ENCODE measurements at regions not wholly inside any gene's neighbourhood (a gene's known extent, or its start where the extent isn't known, plus 50 kb on each side); places are given as distances from the start of the nearest gene placed in this dataset.

DNA sequence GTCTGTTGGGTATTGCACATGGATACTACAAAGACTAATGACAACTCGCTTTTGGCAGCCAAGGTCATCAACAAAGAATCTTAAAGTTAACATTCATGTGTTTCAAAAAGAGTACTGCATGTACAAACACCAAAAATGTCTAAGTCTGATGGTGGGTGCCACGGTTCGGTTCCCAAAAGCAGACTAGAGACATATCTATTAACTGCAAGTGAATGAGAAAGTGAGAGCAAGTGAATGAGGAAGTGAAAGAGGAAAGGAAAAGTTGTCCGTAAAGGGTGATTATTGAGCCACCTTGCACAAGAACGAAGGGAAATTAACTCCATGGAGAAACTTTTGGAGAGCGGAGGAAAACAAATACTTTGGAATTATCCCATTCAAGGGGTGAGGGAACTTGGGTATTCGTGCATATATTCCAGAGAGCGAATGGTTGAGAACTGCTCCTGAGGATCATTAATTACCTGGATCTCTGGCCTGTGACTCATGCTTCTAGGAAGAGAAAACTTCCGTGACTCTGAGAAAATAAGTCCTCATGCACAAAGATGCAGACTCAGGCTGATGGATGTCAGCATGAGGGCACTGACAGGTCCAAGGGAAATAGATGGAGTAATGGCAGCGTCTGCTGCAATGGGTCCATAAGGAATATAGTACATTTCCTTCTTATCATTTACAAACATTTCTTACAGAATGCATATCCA, 336.5 kb upstream of the TGFBR2 start:
- DNase-seq: no peak

DNA sequence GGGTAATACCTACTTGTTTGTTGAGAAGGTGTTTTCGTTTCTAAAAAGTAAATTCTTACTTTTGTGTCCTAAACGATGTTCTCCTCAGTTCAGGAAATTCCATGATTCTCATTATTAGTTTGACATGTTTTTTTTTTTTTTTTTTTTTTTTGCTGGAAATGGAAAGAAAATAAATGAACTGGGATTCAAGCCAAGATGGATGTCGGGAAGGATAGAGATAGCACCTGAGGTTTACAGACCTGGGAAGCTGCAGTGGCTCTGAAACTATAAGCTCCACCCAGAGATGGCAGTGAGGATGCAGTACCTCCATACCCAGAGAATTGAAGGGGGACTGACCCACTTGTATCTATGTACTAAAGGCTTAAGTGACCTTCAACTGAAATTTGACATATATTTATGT, 334.6 kb upstream of the TGFBR2 start:
- no peak for DNase-seq

DNA sequence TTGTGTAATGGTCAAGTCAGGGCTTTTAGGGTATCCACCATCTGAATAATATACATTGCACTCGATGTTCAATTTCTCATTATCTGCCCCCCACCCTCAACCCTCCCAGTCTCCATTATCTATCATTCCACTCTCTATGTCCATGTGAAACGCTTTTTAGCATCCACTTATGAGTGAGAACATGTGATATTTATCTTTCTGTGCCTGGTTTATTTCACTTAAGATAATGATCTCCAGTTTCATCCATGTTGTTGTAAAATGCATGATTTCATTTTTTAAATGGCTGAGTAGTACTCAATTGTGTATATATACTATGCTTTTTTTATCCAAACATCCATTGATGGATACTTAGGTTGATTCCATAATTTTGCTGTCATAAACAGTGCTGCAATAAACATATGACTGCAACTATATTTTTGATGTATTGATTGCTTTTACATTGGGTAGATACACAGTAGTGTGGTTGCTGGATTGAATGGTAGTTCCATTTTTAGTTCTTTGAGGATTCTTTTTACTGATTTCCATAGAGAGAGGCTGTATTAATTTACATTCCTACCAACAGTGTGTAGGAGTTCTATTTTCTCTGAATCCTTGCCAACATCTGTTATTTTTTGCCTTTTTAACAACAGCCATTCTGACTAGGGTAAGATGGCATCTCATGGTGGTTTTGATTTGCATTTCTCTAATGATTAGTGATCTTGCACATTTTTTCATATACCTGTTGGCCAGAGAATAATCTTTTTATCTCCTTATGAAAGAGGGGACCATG, 332.9 kb upstream of the TGFBR2 start:
- DNase-seq: no peak

DNA sequence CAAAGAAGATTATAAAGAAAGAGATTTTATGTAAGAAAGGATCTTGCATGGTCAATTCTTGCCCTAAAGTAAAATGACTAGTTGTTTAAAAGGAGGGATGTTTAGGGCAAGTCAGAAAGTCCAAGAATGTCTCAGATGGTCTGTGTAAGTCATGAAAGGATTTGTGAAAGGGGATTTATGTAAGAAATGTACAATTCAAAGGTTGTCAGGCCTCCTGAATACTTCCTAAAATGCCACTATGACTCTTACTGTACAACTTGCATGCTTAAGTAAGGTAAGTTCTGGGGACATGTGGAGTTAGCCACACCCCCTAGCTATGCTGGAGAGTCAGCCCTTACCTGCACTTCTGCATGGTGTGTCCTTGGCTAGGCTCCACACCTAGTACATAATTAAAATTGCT, 328.9 kb upstream of the TGFBR2 start:
- no peak for DNase-seq

DNA sequence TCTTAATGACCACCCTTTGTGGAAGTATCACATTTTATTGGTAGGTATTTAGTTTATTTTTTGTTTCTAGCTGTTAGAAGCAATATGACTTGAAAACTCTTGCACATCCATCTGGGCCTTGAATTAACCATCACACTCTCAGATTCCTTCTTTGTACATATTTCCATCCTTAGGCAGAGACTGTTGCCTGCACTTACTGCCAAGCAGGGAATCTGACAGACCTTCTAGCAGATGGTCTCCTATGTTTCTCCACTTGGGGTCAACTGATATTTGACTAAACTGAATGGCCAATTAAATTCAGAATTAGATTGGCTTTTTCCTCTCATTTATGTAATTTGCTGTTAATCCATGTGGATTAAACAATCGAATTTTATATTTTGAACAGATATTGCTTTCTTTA, 324.9 kb upstream of the TGFBR2 start:
- DNase-seq: no peak

DNA sequence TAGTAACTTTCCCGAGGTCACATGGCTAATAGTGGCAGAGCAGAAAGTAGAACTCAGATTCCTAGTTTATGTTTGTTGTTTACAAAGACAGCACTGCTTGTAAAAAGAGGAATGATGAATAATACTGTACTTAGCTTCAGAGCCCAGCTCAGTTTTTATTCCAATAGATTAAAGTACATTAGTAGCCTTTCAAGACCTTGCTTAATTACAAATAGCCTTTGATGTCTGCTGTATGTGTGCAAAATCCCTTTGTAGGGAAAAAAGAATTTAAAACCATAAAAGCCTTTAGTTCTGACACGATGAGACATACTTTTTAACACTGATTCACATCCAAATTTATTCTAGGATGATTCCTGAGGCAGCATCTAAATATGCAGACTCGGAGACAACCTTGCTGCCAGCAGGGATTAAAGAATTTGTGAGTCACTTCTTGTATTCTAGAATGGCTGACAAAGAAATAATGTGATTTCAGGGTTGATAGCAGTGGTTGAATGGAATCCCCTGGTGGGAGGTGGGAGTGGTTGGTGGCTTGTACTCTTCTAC, 324.2 kb upstream of the TGFBR2 start:
- no peak for DNase-seq

DNA sequence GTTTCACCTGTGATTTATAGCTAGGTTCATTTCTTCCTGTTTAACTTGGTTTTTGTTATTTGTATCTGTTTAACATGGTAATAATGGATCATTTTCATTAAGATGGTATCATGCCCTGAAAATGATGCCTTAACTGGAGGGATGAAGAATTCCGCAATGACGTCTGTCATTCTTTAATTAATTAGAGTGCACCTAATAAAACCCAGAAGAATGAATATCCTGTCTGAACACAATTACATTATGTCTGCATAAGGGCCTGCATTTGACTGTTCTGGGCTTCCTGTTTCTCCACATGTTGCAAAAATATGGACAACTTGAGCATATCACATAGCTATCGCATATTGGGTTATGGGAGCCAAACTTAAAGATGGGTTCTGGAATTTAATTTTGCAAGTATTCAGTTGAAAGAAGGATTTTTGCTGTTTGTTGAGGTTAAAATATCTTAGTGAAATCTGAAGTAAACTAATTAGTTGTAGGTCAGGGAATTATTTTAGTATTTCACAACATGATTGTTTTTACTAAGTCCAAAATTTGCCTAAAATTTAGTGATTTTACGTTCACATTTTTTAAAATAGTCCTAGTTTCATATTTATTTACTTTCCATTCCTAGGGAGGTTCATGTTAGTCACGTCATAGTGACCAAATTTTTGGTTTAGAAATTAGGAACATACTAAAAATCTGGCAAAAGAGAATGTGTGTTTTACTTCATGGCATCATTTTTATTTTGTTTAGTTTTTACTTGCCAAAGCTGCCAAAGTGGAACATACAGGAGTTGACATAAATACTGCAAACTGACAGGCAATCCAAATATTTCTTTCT, 321.0 kb upstream of the TGFBR2 start:
- no peak for DNase-seq

DNA sequence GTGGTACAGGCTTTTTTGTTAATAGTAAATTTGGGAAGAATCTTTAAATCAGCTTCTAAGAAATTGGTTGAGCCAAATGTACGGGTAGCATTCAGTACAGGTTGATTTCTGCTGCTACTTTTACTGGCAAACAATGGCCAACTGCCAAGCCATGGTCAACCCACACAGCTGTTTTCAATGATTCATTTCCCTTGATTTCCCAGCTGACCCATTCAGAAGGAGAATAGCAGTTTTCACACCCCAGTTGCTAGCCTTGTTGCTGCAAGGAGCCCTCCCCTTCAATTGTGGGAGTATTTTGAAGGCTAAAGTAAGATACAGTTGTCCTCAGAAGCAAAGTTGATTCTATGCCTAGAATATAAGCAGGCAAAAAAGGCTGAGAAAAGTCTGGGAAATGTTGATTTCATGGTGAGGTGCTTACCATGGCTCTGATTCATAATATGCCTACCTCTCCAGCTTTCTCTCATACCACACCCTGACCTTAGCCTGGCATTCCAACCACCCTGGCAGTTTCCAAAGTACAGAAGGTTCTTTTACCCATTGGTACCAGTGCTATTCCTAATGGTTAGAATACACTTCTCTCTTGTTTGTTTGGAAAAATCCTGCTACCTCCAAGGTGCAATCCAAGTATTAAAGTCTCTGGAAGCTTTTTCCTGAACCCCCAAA, 320.3 kb upstream of the TGFBR2 start:
- no peak for DNase-seq

DNA sequence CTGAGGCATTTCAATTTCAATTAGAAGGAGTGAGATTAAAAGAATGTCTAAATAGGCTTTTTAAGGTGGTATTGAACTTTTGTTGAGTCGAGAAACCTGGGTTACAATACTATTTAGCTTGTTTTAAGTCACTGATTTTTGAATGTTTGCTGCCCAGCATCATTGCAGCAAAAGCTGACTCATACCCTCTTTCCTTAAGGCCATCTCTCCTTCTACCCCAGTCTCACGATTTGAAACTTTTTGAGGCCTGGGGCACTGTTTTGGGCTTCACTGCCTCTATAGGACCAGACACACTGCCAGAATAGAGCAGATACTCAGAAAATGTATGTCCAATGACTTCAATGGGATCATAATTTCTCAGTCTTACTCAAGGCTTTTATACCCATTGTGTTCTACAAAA, 319.6 kb upstream of the TGFBR2 start:
- DNase-seq: no peak

DNA sequence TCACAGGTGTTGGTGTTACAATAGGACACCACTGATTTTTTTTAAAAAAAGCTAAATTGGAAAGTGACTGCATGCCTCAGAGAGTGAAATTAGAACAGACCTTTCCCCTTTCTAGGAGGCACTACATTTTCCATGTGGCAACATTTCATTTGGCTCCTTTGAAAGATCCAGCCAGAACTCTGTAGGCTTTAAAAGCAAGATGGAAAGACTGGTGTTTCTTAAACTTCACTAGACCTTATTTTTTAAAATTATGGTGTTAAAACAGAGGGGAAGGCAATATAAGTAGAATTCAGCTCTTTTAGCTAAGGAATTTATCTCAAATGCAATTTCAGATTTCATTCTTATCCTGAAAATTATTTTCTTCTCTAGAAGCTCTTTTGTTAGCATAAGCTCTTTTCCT, 317.6 kb upstream of the TGFBR2 start:
- DNase-seq: no peak

DNA sequence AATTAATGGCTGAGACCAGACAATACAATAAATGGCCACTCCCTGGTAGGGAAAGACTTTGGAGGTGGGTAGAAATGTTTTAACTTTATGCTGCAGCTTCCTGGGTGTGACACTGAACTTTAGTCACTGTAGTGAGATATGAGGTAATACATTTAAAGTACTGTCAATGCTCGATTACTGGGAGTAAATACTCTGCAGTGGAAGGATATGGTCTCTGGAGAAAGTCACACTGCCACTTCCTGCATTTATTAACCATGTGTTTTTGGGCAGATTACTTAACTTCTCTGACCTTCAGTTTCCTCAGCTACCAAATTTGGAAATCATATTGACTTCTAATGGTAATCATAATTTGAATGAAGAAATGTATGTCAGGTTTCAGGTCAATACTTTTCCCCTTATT, 317.1 kb upstream of the TGFBR2 start:
- DNase-seq: no peak

DNA sequence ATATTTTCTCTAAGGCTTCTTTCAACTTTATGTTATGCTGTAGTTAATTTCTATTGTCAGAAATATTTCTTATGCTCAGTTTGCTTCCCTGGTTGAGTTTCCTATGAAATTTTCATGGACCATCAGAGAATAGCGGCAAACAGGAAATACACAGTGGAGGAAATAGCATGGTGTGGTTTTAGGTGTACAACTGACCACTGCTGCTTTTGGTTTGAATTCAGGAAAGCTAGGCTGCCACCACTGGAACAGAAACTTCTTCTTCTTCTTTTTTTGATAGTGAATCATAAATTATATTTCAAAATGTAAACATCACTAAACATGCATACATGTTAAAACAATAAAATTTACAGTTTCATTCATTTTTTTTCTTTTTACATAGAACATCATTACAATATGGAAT, 316.6 kb upstream of the TGFBR2 start:
- DNase-seq: no peak

DNA sequence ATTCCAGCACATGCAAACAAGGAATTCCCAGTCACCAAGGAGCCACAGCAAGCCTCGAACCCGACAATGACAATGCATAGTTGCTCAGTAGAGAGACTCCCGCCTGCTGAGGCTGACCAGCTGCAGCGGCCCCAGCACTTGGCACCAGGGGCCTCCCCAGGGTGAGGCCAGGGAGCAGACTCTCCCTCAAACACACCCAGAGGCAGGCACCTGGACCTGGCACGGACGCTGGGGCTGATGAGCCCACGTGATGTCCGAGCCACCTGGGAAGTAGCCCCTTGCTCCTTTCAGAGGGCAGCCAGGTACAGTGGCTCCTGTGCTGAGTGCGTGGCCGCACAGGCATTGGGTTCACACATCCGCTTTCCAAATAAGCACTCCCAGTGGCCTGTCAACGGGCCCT, 315.9 kb upstream of the TGFBR2 start:
- no peak for DNase-seq

DNA sequence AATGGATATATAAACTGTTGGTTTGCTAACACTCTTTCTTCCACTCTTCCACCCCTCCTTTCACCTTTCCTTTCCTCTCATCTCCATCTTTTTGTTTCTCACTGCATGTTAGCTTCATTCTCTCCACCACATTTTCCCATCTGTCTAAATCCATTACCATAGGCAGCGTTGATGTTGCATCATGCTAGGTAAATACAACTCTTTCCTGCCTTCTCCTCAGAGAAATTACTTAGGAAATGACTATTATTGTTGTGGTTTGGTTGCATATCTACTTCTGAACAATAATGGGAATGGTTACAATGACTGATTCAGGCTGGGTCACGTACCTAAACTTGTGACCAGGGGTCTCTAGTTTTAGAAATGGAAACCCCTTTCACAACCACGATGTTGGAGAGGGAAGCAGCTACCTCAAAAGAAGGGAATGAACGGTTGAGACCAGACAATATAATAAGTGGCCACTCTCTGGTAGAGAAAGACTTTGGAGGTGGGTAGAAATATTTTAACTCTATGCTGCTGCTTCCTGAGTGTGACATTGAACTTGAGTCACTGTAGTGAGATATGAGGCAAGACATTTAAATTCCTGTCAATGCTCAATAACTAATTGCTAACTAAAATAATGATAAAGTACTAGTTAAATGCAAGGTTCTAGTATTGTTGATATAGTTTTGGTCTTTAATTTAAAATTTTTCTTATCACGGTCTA, 314.1 kb upstream of the TGFBR2 start:
- no peak for DNase-seq

DNA sequence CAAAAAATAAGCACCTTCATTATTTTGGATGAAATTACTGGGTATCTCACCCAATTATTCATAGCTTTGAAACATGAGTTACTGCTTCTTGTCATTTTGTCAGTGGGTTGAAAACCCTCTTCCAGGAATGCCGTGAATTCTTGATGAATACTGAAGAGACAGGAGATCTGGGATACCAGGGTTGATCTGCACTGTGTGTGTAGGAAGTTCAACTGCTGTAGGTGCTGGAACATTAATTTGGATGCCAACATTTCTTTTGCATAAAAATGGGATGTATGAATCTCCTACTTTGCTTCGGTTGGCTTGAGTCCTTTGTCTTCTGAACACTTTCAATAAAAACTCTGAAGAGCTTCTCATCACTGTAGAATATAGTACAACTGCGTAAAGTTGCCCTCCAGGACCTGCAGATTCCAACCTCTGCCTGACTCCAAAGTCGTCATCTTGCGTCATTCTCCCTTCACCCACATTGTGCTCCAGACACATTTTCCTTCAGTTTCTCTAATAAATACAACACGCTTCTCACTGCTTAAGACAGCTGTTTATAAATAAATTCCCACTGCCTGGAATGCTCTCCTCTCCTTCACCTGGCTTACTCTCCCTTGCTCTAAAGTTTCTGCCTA, 312.7 kb upstream of the TGFBR2 start:
- DNase-seq: no peak

DNA sequence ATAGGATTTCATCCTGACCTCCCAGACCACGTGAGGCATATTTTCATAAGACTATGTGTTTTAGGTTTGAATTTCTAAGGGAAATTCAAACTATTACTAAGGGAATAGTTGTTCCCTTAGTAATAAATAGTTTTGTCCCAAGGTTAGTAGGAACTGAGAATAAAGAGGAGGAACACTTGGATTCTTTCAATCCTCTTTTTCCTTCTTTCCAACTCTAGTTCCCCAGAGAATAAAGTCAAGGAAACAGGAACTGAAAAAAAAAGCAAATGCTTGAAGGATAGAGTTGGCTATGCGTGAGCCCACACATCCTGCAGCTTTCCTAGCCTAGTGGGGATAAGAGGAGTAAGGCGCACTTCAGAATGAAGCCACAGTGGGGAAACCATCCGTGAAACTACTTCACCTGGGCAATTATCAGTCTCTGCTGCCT, 312.1 kb upstream of the TGFBR2 start:
- no peak for DNase-seq

DNA sequence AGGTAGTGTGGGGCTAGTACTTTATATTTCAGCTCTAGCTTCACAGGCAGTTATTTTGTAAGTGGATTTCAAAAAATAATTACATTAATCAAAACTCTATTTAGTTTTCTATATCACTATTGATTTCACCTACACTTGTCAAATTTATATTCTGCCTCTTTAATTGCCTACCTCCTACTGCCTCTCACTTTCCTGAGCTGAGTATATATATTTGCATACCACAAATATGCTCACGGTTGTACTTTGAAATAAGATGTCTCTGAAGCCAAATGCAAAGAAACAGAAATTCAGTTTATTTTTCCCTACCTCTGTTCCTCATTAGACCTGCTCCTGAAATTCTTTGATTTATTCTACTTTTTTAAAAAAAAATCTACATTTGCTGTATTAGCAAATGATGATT, 309.3 kb upstream of the TGFBR2 start:
- no peak for DNase-seq

DNA sequence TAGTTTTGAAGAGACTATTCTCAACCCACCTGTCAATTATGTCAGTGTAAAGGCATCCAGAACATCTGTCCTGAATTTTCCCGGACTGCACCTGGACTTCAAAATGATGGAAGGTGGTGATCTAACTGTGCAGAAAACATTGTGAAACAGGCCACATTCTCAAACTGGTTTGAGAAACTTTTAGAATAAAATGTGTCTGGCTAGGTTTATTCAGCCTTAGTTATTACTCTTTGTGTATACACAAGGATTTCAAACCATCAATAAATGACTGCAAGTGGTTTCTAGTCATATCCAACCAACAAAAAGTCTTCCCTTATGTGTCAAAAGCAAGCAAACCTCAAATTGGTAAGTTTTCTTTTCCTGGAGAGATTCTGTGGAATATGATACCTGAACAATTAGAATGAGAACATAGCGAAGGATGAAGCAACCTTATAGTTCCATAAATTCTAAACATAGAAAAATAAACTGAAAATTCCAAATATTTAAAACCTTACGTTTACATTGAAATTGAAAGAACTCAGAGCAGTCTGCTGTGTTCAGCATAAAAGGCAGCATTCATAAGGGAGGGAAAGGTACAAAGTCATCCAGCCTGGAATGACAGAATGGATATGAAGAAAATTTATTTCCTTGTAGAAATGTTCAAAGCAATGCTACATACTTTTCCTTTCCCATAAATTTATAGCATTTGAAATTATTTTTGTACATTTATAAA, 306.6 kb upstream of the TGFBR2 start:
- DNase-seq: no peak

DNA sequence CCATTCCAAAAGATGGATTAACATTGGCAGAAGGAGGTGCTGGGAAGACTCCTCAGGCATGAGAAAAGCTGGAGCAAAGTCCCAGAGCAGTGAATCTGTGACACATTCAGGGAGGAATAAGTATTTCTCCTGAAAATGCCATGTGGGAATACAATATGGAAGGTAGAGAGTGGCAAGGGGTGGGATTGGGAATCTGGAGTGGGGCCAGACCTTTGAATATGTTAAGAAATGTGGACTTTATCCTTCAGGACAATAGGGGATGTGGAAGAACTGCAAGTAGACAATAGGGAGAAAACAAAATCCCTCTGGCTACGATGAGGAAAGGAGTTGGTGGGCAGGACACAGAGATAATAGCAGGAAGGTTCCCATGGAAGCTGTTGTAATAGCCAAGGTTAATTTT, 305.6 kb upstream of the TGFBR2 start:
- DNase-seq: no peak

DNA sequence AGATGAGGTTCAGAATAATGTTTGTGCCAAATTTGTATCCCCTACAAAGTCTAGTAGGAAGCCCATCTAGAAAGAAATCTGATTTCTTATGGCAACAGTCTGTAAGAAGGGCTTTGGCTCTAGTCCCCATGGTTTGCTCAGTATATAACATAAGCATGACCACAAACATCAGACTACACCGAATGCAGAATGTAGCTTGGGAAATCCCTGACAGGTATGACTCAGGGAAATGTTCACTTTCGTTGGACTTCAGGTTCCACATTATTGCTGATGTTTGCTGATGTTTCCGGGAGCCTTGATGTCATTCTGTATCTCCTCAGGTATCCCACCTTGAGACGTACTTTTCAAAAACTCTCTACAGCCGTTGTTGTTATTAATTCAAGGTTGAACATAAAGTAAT, 304.4 kb upstream of the TGFBR2 start:
- no peak for DNase-seq

DNA sequence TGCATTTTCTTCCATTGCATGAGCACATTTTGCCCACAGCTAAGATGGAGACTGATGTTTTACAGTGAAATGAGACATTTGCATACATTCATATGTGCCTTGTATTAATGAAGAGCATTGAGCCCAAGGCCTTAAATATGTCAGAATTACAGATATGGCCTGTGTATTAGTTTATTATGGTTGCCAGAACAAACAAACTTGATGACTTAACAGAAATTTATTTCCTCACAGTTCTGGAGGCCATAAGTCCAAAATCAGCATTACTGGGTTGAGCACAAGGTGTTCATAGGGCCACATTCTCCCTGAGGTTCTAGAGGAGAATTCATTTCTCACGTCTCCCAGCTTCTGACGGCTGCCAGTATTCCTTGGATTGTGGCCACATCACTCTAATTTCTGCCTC, 302.6 kb upstream of the TGFBR2 start:
- no peak for DNase-seq

Data from stimulated activated CD4-positive, alpha-beta T cell treated with anti-CD3 and anti-CD28 coated beads, Interleukin-12 subunit alpha, Interleukin-12 subunit beta, amount 100 ng/mL, for 4 hours (primary cell).